ENCODE measurements at regions not wholly inside any gene's neighbourhood (a gene's known extent, or its start where the extent isn't known, plus 50 kb on each side); places are given as distances from the start of the nearest gene placed in this dataset.

DNA sequence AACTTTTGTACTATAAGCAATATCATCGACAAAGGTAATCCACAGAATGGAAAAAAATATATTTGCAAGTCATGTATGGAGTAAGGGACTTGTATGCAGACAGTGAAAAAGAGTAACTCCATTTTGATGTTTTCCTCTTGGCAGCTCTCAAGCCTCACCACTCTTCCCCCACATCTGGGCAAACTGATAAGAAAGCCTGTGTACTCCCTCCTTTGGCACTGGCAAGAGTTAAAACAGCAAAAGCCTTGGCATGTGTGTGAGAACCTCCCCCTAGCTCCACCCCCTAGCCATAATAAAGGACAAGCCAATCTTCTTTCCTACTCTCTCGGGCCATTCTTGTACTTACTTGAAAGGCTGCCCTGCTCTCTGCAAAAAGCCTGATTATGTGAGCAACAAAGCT is 335.2 kb downstream of the LRATD1 start:
- TF ChIP-seq SIN3A (IDR thresholded peaks at IDR 0.05; ENCODE audit: borderline replicate concordance, insufficient read depth, low read length) (no peak), POLR2AphosphoS5 (IDR thresholded peaks at IDR 0.05; ENCODE audit: low read depth, low read length) (no peak), TAF1 (IDR thresholded peaks at IDR 0.05; ENCODE audit: borderline replicate concordance, insufficient read depth, low read length) (no peak)
- TF ChIP-seq, protein P1, sequence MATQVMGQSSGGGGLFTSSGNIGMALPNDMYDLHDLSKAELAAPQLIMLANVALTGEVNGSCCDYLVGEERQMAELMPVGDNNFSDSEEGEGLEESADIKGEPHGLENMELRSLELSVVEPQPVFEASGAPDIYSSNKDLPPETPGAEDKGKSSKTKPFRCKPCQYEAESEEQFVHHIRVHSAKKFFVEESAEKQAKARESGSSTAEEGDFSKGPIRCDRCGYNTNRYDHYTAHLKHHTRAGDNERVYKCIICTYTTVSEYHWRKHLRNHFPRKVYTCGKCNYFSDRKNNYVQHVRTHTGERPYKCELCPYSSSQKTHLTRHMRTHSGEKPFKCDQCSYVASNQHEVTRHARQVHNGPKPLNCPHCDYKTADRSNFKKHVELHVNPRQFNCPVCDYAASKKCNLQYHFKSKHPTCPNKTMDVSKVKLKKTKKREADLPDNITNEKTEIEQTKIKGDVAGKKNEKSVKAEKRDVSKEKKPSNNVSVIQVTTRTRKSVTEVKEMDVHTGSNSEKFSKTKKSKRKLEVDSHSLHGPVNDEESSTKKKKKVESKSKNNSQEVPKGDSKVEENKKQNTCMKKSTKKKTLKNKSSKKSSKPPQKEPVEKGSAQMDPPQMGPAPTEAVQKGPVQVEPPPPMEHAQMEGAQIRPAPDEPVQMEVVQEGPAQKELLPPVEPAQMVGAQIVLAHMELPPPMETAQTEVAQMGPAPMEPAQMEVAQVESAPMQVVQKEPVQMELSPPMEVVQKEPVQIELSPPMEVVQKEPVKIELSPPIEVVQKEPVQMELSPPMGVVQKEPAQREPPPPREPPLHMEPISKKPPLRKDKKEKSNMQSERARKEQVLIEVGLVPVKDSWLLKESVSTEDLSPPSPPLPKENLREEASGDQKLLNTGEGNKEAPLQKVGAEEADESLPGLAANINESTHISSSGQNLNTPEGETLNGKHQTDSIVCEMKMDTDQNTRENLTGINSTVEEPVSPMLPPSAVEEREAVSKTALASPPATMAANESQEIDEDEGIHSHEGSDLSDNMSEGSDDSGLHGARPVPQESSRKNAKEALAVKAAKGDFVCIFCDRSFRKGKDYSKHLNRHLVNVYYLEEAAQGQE (IDR thresholded peaks at IDR 0.05; ENCODE audit: insufficient read depth in 1 of 2, low read depth in 2 of 2, low read length in 2 of 2) = no peak

All from PFSK-1 (cell line).